Midbrain (tissue), 1 donor: ENCODE measurements at regions not wholly inside any gene's neighbourhood (a gene's known extent, or its start where the extent isn't known, plus 50 kb on each side); places are given as distances from the start of the nearest gene placed in this dataset.
"Not testable (repeated sequence)": the region's sequence is repeated elsewhere in the genome, so short reads cannot be mapped to it uniquely, and the experiment has no call there.

ENCODE experiments used
- DNase-seq: peaks from one replicate; lab custom pipeline; 2025; lab: John Stamatoyannopoulos, UW

DNA sequence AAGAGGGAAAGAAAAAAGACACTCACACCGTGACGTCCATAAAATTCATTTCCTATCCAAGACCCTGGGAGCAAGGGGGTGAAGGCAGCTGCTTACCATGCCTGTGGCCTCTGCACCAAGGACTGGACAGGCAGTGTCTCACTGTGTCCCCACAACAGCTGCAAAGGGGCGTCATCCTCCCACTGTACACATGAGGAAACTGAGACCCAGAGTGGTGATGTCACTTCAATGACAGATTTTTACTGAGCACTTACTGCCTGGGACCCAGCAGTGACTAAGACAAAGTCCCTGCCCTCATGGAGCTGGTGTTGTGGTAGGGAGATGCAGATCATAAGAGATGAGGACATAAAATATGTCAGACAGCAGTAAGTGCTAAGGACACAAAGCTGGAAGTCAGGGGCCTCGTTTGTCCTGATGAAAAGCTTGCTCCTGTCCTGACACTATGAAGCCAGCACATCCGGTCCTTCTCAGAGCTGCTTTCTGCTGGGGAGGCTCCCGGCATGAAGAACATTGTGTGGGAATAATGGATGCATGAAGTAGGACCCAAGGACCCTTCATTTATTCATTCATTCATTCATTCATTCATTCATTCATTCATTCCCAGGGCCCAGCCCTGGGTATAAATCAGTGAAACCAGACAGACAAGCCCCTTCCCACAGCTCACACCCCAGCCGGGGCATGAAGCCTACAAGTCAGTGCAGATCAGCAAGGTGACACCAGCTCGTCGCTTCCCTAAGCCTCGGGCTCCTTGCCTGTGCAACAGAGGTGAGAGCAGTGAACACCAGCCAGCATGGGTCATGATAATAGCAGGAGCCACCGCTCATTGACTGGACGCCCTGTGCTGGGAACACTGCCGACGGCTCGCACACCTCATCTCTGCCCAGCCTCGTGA, 473.7 kb downstream of the MATN1 start:
- no peak for DNase-seq

DNA sequence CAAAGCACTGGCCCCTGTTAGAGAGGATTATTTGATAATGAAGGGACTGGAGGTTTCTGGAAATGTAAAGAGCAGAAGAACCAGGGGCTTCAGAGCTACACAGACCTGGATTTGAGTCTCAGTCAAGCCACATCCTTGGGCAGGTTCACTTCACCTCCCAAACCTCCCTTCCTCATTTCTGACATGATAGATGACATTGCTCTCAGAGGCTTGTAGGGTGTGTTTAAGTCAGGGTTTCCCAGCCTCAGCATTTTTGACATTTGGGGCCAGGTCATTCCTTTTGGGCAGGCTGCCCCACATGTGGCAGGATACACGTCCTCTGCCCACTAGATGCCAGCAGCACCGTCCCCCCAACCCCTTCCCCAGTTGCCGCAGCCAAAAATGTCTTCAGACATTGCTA, 474.6 kb downstream of the MATN1 start:
- DNase-seq = no peak

DNA sequence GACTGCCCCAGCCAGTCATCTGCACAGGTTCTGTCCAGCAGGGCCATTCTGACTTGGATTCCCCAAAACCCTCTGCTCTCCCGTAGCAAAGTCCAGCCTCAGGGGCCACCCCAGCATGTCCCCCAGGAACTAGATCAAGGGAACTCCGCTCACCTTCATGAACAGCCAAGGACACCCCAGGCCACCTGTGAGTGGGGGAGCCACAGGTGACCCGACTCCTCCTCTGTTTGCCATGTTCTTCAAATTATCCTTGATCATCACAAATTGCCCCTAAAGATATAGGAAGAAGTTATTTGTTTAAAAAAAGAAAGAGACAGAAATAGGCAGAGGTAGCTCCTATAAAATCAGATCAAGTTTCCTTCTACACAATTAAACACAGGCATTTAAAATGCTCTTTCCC, 475.0 kb downstream of the MATN1 start:
- DNase-seq = no peak

DNA sequence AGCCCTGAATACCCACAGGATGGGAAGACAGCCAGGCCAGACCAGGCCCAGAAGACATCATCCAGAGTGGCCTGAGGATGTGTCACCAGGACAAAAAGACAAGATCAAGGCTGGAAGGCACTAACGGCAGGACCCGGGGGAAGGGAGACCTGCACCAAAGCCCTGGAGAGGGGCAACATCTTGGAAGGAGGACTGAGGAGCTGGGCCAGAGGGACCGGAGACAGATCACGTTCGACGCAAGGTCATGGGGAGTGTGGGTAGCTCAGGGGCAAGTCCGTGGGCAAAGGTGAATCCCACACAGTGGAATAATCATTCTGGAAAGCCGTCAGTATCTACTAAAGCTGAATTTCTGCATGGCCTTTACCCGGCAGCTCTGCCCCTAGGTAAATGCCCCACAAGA, 478.6 kb downstream of the MATN1 start:
- DNase-seq = no peak

DNA sequence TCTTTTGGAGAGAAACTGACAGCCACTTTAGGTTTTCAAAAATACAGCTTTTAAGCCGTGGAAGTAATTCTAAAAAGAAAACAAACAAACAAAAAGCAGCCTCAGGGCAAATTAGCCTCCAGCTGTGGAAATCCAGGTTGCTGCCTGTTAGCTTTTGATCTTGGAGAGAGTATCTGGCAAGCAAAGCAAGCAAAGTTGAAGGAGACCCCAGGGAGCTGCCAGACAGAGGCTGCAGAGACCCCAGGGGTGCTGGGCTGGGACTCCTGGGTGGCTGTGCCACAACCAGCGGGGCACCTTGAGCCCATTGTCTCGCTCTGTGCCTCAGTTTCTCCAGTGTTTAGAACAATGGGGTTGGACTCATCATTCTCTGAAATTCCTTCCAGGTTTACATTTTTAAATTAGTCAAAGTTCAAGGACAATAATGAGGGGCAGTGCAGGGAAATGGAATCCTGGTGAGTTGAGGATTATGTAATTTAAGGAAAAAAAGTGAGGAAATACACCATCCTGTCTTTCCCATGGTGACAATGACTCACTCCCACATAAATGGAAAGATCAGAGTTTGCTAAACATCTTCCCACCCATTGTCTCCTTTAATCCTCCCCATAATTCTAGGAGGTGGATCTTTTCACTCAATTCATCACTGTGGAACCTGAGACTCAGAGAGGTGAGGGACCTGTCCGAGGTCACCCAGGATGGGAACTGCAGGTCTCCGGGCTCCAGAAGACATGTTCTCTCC, 480.5 kb downstream of the MATN1 start:
- DNase-seq = no peak

DNA sequence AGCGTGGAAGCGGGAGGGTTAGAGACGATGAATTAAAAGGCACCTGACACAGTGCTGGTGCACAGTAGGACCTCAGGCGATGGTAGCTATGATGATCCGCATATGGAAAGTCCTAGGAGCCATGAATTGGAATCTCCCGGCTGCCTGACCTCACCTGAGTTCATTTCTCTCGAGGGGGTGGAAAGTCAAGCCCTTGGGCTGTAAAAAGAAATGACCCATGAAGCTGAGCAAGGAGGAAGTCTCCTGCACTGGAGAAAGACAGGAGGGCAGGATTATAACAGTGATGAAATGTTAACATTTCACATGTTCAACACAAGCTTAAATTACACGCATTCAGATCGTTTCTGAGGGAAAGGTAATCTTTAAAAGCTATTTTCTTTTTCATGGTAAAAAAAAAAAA, 481.2 kb downstream of the MATN1 start:
- no peak for DNase-seq

DNA sequence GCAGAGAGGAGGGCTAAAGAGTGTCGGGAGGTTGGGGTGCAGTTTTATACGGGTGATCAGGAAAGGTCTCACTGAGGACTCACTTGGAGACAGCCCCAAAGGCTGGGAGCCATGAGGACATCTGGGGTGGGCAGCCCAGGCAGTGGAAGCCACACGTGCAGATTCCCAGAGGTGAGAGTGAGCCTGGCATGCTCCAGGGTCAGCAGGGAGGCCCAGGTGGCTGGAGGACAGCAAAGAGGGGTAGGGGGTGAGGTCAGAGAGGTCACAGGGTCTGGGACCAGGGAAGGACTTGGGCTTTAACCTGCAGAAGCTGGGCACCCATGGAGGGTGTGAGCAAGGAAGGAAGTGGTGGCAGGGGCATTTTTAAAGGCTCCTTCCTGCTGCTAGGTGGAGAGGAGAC, 481.7 kb downstream of the MATN1 start:
- no peak for DNase-seq

DNA sequence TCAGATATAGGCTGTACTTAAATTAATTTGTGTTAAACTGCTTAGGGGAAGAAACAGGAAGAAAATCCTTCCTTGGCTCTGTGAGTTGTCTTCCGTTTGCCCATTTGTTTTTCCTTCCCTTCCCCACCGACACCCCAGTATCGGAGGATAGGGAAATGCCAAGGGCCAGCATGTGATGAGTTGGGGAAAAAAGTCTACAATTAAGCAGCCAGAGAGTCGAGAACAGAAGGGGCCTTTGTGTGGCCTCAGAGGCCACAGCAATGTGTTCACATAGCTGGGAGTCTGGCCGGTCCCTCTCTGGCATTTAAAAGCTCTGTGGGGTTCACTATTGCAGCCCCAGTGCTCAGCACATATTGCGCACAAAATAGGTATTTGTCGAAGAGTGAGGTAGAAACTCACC, 489.3 kb downstream of the MATN1 start:
- DNase-seq = no peak

DNA sequence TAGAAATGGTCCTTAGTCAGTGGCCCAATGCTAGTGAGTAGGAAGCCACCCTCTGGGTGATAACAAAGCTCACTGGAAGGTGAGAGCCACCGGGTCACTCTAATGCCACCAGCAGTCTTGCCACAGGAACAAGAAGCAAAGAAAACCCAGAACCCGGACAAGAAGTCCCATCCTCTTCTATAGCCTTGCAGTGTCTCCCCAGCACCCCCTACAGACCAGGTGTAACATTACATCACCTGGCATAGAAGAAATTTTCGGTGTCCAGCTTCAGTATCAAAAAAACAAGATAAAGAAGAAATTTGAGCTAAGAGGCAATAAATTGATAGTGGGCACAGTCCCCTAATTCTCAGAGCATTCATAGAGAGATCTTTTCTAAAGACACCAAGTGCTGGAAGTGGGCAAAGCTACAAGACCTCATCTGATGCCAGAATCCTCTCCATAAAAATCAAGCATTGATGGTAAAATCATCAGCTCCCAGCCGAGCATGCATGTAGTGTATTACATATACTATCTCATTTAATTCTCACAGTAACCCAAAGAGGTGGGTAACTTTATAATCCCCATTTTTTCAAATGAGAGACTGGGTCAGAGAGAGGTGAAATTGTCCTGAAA, 491.0 kb downstream of the MATN1 start:
- no peak for DNase-seq

DNA sequence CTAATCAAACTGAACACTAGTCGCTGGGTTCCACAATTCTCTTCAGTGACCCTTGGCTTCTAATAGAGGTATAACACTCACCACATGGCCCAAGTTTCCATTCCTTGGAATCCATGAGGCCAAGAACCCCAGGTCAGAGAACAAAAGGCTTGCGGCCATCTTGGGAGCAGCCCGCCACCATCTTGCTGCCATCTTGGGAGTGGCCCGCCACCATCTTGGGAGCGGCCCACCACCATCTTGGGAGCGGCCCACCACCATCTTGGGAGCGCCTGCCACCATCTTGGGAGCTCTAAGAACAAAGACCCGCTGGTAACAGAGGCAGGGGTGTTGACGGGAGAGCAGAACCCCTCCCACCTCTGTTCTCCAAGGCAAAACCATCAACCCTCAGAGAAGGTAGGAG, 493.4 kb downstream of the MATN1 start:
- no peak for DNase-seq

DNA sequence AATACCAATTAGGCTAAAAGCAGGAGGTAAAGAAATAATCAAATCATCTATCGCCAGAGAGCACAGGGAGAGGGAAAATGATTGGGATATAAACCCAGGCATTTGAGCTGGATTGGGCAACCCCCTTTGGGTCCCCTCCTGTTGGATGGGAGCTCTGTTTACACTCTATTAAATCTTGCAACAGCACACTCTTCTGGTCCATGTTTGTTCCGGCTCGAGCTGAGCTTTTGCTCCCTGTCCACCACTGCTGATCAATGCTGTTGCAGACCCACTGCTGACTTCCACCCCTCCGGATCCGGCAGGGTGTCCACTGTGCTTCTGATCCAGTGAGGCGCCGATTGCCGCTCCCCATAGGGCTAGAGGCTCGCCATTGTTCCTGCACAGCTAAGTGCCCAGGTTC, 493.8 kb downstream of the MATN1 start:
- no peak for DNase-seq

DNA sequence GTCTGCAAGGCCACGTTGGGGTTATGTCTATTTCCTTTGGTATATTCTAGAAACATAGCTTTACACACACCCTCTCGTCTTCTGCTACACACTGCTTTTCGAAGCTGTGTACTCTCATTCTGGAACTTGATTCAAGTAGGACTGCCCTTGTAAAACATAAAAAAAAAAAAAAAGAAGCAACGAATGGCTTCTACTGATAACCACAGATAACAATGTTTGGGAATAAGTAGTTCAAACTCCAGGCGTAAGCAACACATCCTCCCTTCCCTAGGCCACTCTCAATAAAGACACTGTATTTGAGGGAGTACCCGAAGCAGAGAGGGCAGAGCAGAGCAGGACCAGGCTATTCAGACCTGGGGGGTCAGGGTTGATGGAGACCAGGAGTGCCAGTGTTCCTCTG, 496.7 kb downstream of the MATN1 start:
- DNase-seq = no peak

DNA sequence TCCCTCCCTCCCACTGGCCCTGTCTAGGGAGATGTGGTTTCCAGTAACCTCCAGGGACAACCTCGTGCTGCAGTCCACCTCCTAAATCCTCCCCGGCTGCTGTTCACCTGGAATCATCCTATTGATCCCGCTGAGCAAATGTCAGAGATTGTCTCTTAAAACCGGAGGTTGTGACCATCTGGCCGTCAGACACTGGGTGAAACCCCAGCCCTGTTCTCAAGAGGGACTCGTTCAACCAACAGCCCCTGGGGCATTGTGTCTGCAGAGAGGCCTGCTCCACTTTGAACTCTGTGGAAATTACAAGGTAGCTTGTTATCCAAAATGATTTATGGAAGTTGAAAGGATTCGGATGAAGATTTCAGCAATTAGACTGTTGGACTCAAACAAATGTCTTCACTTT, 498.0 kb downstream of the MATN1 start:
- DNase-seq = no peak

DNA sequence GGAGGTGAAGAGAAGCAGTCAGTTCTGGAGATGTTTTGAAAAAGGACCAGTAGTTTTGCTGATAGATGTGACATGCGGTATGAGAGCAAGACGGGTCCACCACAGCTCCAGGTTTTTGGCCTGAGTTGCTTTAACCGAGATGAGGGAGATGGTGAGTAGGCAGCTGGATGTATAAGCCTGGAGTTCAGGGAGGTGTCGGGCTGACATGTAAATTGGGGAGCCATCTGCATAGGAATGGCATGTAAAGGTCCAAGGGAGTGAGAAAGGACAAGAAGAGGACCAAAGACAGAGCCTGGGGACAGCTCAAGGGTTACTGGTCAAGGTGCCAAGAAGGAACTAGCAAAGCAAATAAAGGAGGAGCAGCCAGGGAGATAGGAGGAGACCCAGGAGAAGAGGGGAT, 503.7 kb downstream of the MATN1 start:
- DNase-seq = no peak

DNA sequence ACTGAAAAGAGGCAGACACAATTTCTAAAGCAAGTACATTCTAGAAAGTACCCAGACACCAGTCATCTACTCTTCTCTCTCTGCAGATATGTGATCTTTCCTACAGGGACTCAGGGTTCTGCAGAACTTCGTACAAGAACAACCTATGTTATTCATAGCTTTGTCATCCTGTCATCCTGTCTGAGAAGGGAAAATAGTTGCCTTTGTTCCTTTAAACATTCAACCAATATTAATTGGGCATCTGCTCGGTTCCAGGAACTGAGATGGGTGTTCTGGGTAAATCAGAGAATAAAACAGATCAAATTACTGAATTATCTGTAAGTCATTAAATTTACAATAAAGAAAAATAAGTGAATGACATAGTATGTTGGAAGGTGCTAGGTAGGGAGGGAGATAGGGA, 504.9 kb downstream of the MATN1 start:
- no peak for DNase-seq

DNA sequence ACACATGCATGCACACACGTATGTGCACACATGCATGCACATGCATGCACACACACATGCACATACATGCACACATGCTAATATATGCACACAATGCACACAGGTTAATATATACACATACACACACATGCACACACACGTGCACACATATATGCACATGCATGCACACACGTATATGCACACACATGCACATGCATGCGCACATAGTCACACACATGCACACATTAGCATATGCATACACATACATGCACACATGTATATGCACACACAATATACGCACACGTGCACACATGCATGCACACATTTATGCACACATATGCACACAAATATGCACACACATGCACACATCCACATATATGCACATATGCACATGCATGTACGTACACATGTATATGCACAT, 506.8 kb downstream of the MATN1 start:
- no peak for DNase-seq

DNA sequence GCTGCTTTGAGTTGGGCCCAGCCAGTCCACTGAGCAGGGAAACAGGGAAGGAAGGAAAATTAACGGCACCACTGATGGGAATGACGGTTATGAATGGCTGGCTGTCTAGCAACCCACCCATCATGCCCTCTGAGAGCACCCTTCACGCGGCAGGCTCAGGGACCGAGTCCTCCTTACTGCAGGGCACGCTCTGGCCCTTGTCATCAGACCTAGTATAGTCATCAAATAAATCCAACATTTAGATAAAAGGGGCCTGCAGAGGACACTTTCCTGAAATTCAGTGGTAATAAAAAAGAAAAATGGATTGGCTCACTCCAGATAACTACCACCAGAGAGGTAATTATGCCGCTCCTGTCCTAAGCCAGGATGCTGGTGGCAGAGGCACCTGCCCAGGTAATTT, 509.4 kb downstream of the MATN1 start:
- DNase-seq = no peak

DNA sequence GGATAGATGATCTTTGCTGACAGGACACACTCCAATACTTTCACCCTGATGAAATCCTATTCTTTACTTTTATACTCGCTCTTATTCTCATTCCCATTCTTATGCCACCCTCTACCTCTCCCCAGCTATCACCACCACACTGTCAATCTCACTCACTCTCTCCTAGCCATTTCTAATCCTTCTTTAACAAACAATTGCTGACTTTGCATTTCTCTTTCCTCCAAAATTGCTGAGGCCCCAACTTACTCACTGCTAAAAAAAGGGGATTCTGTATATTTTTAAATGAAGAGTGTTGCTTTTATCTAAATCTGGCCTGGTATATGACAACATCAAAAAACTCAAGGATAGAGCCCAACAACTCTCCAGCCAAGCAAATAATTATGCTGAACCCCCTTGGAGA, 515.4 kb downstream of the MATN1 start:
- not testable (repeated sequence) for DNase-seq

DNA sequence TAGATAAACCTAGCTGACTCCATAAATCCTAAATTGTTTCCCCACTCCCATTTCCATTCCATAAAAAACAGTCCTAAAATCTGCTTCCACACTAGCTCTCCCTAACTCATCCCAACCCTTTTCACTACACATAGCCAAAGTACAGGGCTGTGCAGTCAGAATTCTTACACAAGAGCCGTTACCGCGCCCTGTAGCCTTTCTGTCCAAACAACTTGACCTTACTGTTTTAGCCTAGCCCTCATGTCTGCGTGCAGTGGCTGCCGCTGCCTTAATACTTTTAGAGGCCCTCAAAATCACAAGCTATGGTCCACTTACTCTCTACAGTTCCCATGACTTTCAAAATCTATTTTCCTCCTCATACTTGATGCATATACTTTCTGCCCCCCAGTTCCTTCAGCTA, 516.8 kb downstream of the MATN1 start:
- not testable (repeated sequence) for DNase-seq

DNA sequence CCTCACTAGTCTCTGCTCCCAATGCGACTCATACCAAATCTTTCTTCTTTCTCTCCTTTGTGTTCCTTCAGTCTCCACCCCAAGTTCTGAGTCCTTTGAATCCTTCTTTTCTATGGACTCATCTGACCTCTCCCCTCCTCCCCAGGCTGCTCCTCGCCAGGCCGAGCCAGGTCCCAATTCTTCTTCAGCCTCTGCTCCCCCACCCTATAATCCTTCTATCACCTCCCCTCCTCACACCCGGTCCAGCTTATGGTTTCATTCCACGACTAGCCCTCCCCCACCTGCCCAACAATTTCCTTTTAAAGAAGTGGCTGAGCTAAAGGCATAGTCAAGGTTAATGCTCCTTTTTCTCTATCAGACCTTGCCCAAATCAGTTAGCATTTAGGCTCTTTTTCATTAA, 518.5 kb downstream of the MATN1 start:
- not testable (repeated sequence) for DNase-seq

DNA sequence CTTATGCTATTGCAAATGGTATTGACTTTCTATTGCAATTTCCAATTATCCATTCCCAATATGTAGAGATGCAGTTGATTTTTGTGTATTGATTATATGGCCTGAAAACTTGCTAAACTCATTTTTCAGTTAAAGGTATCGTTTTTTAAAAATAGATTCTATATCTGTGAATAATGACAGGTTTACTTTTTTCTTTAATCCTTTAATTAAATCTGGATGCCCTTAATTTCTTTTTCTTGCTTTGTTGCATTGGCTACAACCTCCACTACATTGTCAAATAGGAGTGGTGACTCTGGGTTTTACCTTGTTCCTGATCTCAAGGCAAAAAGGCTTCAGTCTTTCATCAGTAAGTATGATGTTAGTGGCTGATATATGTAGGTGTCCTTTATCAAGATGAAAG, 522.4 kb downstream of the MATN1 start:
- no peak for DNase-seq

DNA sequence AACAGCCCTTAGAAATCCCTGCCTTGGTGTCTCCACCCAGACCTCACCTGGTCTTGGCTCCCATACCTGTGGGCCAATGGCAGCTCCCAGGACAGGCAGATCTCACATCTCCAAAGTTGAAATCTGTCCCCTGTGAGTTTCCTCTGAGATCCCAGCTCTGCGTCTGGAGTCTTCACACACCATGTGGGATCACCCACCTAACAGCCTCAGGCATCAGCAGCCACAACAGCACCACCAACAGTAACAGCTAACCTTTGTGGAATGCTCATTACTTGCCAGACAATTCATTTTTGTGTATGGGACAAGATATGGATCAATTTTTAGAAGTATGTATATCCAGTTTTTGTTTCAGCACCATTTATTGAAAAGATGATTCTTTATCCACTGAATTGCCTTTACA, 523.2 kb downstream of the MATN1 start:
- DNase-seq = no peak

DNA sequence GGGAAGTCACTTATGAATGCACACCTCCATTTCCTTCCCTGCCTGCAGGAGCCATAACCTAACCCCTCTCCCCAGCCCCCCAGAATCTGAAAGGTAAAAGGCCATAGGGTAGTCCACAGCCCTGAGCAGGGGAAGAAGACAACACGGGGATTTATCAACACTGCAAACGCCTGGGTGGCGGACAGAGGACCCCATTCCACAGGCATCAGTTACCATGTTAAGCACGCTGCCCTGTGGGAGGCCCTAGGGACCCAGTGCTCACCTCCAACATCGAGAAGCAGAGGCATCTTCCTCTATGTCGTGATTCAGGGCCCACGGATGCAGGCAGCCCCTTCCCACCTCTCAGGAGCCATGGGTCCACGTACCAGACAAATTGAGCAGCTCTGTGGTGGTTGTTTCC, 523.8 kb downstream of the MATN1 start:
- no peak for DNase-seq
